ENCODE measurements at regions not wholly inside any gene's neighbourhood (a gene's known extent, or its start where the extent isn't known, plus 50 kb on each side); places are given as distances from the start of the nearest gene placed in this dataset.

- no peak for DNase-seq (ENCODE audit: low spot score)
- in situ Hi-C loops (cut with MboI; ENCODE audit: low sequenced_read_pairs, unreplicated experiment) = no loop called here
- TF ChIP-seq CTCF (IDR thresholded peaks at IDR 0.05; ENCODE audit: borderline replicate concordance, control extremely low read depth, extremely low read depth, insufficient read depth, missing control alignments) = no peak
These were observed 135.2 kb upstream of the UNC5B start for GRCh38 chr10:71077143-71077581.

- no peak for TF ChIP-seq CTCF (IDR thresholded peaks at IDR 0.05; ENCODE audit: borderline replicate concordance, control extremely low read depth, extremely low read depth, insufficient read depth, missing control alignments)
- peak; percentile 10 for DNase-seq (ENCODE audit: low spot score)
- in situ Hi-C loops (cut with MboI; ENCODE audit: low sequenced_read_pairs, unreplicated experiment) = no loop called here
These were observed 134.4 kb upstream of the UNC5B start for GRCh38 chr10:71077796-71078453.

DNA sequence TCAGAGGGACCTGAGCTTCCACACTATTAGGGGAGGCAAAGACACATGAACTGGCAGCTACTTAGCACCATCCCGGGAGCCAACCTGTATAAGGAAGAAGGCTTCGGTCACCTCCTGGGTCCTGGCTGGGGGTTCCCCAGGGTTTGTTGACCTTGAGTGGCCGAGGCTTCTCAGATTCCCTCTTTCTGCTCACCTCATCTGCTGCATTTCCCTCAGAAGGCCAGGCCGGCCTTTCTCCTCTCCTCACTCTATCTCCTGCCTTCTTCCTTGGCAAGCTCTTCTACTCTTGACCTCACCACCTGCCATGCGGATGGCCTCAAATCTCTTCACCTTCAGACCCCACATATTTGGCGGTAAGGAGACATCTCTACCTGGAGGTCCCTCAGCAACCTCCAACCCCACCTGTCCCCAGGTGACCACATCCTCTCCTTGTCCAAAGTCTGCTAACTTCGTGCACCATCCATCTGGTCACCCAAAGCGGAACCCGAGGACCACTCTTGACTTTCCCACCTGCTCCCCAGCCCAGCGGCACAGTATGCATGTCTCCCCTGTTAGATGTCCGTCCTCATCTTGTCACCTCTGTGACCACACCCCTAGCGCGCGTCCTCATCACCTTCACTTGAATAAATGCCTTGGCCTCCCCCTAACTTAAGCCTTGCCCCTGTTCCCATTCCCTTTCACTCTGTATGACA lies 133.8 kb upstream of the UNC5B start:
- TF ChIP-seq CTCF (IDR thresholded peaks at IDR 0.05; ENCODE audit: borderline replicate concordance, control extremely low read depth, extremely low read depth, insufficient read depth, missing control alignments) = no peak
- peak; percentile 15 for DNase-seq (ENCODE audit: low spot score)
- in situ Hi-C loops (cut with MboI; ENCODE audit: low sequenced_read_pairs, unreplicated experiment) = no loop called here

GRCh38 chr10:71079761-71080380 lies 132.5 kb upstream of the UNC5B start:
- peak; percentile 27 for DNase-seq (ENCODE audit: low spot score)
- TF ChIP-seq CTCF (IDR thresholded peaks at IDR 0.05; ENCODE audit: borderline replicate concordance, control extremely low read depth, extremely low read depth, insufficient read depth, missing control alignments) = no peak
- in situ Hi-C loops (cut with MboI; ENCODE audit: low sequenced_read_pairs, unreplicated experiment) = no loop called here

DNA sequence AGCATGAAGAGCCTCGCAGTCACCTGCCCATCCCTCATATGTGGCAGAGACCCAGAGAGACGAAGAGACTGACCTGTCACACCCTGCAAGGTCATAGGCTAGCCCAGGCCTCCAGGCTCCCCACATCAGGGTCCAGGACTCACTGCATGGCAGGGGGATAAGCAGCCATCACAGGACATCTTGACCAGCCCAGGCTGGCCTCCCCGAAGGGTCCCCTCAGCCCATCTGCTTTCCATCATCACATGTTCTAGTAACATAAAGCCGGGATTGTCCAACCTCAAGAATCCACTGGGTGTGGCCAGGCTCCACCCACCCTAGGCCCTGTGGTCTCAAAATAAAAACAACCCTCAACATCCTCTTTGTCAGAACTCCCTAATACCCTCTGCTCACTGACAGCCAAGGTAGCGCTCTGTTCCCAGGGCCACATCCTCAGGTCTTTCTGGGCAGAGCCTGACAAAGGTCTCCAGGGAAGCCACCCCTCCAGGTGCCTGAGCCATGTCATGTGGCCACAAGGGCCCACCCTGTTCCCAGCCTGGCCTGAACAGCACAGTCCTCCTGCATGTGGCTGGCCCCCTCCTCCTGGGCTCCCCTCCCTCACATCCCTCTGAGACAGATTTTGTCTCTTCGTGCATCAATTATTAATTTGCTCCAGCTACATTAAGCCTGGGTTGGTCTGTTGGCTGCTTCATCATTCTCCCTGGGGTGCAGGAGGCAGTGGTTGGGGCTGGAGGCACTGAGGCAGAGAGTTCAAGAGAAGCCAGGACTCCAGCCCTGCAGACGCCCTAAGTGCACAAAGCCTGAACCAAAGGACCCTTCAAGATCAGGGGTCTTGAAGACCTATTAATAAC lies 131.8 kb upstream of the UNC5B start:
- no peak for TF ChIP-seq CTCF (IDR thresholded peaks at IDR 0.05; ENCODE audit: borderline replicate concordance, control extremely low read depth, extremely low read depth, insufficient read depth, missing control alignments)
- peak; percentile 23 for DNase-seq (ENCODE audit: low spot score)
- in situ Hi-C loops (cut with MboI; ENCODE audit: low sequenced_read_pairs, unreplicated experiment) = no loop called here

GRCh38 chr10:71081229-71081560 lies 131.2 kb upstream of the UNC5B start:
- no peak for TF ChIP-seq CTCF (IDR thresholded peaks at IDR 0.05; ENCODE audit: borderline replicate concordance, control extremely low read depth, extremely low read depth, insufficient read depth, missing control alignments)

More at GRCh38 chr10:71081229-71081560, 131.2 kb upstream of the UNC5B start:
- in situ Hi-C loops (cut with MboI; ENCODE audit: low sequenced_read_pairs, unreplicated experiment) = no loop called here
- peak; percentile 6 for DNase-seq (ENCODE audit: low spot score)

All from GM13976 (cell line).